Gastroesophageal sphincter (tissue), 3 donors: ENCODE measurements at regions not wholly inside any gene's neighbourhood (a gene's known extent, or its start where the extent isn't known, plus 50 kb on each side); places are given as distances from the start of the nearest gene placed in this dataset.

Experiments
- CTCF ChIP-seq, 4 experiments: fragments of 200-600 bp in 2 of 4; fragments of 450-650 bp in 2 of 4; sonication (generic) in 1 of 4; IDR thresholded peaks; one replicate each; pipeline ENCODE4 v1.5.1; 2017 to 2019; ENCODE audit warnings: antibody characterized with exemption in 4 of 4, mild to moderate bottlenecking in 2 of 4, moderate library complexity in 2 of 4
- EP300 ChIP-seq: sonication (generic); formaldehyde crosslinking; IDR thresholded peaks from one replicate; pipeline ENCODE4 v1.6.1; 2017; ENCODE audit warnings: antibody characterized with exemption, mild to moderate bottlenecking

DNA sequence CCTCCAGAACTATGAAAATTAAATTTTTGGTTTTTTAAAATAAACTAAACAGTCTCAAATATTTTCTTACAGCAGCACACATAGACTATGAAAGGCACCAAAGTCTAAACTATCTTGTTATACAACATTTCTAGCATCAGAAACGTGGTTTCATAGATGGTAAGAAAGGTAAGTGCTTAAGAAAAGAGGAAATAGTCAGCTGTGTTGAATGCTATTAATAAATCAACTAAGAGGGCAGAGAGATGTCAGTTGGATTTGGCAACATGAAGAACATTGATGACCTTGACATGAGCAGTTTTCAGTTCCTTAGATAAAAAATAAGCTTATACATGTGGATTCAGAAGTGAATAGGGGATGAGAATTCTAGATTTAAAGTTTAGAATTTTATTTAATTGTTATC, 113.6 kb downstream of the RFX6 start:
- TF ChIP-seq CTCF (IDR thresholded peaks at IDR 0.05) (no peak), EP300 (no peak)
